Retina (tissue), 1 donor: ENCODE measurements at regions not wholly inside any gene's neighbourhood (a gene's known extent, or its start where the extent isn't known, plus 50 kb on each side); places are given as distances from the start of the nearest gene placed in this dataset.
A peak's percentile ranks its signal among the peaks of the same experiment; 100 is the strongest.
"Not testable (repeated sequence)": the region's sequence is repeated elsewhere in the genome, so short reads cannot be mapped to it uniquely, and the experiment has no call there.

Experiments
- DNase-seq: peaks from one replicate; pipeline ENCODE4 v3.0.0-alpha.2; 2016

DNA sequence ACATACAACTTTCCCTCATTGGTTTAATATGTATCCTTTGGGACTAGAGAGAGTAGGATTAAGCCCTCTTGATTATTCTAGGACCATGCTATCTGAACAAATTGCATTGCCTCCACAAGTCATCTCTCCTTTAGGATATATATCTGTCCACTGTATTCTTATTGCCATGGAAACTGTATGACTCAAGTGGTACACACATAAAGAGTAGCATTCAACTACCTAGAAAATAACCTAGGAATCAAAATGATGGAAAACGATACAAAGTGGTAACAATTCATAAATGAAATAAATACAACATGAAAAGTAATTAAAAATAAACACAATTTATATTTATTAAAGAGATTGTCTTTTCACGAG is 212.1 kb upstream of the P2RY1 start:
- DNase-seq: no peak

DNA sequence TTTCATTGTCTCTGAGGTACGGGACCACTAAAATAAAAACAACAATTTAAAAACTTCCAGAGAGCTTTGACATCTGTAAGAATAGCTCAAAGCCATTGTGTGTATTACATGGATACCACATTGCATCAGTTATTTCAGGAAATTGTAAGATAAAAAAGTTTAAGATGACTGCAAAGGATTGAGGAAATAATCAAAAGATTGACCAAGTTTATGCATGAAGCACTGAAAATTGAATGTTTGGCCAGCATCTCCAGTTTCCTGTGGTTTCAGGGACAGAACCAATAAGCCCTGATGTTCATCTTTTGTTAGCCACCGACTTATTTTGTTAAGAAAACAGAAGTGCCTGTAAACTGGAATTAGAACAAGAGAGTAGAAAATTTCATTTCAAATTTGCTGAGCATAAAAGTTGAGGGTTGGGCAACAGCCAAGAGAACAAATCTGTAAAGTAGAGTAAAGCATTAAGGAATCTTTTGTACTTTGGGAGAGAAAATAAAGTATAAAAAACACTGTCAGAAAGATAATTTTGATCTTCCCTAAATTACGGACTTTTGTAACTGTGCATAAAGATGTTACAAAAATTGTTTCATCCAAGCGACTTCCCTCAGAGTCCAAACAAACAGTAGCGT is 211.5 kb upstream of the P2RY1 start:
- no peak for DNase-seq

DNA sequence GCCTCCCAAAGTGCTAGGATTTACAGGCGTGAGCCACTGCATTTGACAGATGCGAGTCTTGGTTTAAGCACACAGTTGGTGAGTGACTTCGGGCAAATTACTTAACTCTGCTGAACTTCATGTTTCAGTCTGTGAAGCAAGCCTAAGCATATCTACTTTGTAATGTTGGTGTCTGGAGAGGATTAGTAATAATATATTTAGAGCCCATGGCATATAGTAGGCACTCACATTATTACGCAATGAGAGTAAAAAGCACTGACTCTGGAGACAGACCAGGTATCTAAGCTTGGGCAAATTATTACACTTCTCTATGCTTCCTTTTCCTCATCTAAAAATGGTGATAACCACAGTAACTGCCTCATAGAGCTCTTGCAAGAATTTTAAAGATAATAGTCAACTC is 208.7 kb upstream of the P2RY1 start:
- no peak for DNase-seq

DNA sequence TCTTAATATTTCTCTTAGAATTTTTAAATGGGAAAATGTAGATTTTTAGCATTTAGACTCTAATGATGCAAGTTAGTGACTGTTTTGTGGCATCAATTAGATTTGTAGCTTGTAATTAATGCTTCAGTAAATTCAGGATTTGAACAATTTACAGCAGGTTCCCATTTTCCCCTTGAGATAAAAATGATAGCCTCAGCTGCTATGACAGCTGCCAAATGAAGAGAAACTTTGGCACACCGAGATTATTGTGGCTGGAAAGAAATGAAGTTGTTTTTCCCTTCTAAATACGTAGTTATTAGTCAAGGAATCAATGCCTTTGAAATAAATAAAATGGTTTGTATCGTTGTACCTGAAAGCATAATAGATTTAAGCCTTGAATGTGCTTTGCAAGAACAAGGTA is 206.4 kb upstream of the P2RY1 start:
- DNase-seq: no peak

DNA sequence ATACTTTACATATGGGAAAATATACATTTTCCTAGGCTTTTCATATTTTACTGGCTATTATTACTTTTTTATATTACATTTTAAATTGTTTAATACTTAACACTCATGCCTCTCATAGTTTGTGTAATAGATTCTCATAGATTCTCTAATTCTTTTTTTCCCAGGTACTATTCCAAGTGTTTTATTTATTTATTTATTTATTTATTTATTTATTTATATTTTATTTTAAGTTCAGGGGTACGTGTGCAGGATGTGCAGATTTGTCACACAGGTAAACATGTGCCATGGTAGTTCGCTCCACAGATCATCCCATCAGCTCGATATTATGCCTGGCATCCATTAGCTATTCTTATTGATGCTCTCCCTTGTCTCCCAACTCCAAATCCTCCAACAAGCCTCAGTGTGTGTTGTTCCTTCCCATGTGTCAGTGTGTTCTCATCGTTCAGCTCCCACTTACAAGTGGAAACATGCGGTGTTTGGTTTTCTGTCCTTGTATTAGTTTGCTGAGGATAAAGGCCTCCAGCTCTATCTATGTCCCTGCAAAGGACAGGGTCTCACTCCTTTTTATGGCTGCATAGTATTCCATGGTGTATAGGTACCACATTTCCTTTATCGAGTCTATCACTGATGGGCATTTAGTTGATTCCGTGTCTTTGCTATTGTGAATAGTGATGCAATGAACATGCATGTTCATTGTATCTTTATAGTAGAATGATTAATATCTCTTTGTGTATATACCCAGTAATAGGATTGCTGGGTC is 205.4 kb upstream of the P2RY1 start:
- DNase-seq: no peak

DNA sequence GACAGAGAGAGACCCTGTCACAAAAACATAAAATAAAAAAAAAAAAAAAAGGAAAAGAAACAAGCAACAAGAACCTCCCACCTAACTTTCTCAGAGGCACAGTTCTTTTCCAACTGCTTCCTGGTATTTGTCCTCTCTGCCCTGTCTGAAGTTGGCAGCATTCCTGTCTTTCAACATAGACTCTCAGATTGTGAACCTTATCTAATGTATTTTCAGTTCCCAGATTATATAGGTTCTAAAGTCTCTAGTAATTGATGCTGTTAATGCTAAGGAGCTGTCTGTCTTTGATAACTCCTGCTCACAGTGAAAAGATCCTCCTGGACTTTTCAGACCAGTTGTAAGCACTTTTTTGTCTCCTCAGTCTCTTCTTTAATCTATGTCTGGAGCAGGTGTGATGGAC is 199.5 kb upstream of the P2RY1 start:
- no peak for DNase-seq

DNA sequence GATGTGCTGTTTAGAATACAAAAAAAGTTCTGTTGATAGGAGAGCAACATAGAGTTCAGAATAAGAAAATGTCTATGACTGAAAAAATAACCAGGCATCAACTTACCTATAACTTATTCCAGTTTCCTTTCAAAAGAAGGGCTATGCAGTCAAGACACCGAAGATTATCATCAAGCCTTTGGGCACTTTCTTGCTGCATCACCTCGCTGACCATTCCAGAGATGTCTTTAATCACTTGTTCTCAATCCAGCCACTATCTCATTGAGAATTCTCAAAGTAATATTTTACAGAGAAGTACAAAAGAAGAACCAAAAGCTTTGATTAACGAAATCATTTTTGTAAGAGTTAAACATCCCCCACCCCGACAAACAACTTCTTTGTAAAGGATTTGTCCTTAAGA is 198.3 kb upstream of the P2RY1 start:
- DNase-seq: no peak

DNA sequence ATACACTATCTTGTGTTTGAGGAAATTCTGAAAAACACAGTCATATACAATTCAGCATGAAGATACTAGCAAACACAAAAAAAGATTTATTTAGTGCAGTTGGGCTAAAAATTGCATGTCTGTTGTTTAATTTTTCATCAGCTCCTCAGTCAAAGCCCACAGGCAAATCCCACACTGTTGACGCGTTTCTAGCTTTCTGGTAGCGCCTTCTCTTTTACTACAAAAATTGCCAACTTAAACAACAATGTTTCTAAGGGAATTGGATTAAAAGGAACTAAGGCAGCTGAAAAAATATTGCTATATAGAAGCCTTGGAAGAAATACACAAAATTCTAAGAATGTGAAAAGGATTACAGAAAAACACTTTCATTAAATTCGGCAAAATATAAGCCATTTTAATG is 196.7 kb upstream of the P2RY1 start:
- DNase-seq: no peak

DNA sequence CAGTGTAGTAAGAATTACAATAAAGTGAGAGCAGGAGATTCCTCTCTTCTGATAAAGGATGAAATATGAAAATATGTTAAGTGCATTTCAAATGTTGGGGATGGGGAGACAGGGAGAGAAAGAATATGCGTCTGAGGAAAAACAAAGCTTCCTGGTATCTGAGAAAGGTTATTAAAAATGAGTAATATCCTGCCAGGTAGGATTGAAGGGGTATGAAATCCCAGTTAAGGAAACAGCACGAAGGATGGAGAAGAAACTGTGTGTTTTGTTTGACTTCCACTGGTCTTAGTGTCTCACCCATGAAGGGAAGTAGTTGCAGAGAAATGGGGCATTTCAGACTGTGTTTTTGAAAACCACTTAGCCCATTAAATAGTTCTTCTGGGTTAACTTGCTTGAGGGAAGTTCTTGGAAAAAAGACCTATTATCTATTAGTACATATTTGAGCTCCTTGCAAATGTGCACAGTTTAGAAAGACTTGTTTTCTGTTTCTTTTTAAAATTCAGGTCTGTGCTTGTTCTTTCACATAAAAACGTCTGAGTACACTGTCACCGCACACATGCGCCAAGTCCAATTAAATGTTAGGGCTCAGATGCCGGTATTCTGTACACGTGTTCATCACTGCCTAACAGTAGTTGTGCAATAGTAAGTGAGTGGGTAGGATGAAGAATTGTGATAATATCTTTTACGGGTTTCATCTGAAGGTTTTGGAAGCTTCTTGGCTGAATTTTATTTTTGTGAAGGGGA is 196.1 kb upstream of the P2RY1 start:
- DNase-seq: no peak

DNA sequence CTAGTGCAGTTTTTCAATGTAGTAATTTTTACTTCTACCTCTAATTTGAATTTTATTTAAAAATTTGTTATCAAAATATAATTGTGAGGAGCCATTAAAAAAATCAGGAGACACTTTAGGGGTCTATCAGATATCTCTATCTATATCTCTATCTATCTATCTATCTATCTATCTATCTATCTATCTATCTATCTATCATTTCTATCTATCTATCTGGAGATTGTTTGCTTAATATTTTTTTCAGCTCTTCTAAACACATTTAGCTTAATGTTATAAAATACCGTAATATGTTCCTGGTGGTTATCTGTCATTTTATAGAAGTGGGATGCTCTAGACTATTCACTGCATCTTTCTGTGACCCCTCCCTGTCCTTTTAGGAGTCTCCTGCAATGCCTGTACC is 193.7 kb upstream of the P2RY1 start:
- no peak for DNase-seq

DNA sequence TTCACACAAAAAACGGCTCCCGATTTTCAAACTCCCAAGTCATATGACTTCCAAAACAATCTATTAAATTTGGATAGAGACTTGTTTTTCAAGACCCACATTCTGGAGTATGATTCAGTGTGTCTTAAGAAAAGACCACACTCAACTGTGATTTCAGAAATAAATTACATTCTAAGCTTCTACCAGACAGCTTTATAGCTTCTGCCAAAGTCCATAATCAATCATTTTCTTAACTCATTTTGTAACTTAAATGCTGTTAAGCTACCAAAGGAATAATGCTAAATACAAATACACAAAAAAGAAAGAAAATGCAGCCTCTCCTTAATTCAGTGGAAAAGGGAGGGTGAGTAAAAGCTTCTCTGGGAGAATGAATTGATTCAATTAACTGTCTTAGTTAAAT is 192.3 kb upstream of the P2RY1 start:
- no peak for DNase-seq

DNA sequence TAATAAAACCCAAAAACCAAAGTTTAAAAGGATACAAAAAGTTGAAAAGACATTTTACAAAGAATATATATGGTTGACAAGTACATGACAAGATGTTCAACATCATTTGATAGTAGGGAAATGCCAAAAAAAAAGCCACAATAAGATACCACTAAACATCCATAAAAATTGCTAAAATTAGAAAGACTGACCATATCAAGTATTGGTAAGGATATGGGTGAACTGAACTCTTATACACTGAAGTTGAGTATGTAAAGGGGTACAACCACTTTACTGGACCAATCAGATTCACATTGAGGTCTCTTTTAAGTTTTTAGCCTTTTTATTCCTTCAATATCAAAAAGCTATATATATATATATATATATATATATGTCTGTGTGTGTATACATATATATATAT is 190.5 kb upstream of the P2RY1 start:
- DNase-seq: no peak

DNA sequence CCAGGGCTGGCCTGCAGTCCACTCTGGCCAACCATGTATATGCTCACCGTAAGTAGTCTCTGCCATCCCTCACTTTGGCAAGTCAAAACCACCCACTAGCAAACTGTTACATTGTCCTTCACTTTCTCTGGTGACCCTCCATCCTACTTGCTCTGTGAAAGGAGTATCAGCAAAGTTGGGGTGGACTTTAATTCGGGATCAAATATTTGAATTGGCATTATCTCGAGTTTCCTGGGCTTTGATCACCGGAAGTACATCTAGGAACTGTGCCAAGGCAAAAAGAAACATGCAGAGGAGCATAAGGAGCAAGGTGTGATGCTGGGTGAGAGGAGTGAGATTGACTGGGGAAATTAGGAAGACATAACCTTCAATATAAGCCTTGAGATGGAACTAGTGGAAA is 188.9 kb upstream of the P2RY1 start:
- DNase-seq: no peak

DNA sequence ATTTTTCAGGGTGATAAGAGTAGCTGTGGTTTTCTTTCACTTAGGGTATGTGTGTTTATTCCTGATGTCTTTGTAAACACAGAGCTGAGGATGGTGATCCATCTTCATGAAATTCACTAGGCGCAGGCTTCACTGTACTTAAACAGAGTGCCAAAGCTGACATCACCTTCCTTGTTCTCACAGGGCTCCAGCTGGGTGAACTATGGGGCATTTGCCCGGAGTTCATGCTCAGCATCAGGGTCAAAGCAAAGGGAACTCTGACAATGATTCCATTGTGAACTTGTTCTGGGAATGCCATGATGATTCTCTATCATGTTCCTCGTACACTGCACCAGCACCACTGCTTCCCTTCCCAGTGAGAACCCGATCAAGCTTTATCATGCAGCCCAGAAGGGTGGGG is 184.8 kb upstream of the P2RY1 start:
- peak; percentile 61 for DNase-seq

DNA sequence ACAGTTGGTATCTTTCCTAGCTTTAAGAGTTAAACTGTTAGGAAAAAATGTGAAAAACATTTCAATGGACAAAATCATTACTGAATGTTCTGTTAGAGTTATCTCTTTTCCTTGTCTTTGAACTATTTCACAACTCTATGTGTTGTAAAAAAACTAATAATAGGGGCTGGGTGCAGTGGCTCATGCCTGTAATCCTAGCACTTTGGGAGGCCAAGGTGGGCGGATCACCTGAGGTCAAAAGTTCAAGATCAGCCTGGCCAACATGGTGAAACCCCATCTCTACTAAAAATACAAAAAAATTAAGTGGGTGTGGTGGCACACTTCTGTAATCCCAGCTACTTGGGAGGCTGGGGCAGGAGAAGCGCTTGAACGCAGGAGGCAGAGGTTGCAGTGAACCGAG is 184.0 kb upstream of the P2RY1 start:
- DNase-seq: not testable (repeated sequence)

DNA sequence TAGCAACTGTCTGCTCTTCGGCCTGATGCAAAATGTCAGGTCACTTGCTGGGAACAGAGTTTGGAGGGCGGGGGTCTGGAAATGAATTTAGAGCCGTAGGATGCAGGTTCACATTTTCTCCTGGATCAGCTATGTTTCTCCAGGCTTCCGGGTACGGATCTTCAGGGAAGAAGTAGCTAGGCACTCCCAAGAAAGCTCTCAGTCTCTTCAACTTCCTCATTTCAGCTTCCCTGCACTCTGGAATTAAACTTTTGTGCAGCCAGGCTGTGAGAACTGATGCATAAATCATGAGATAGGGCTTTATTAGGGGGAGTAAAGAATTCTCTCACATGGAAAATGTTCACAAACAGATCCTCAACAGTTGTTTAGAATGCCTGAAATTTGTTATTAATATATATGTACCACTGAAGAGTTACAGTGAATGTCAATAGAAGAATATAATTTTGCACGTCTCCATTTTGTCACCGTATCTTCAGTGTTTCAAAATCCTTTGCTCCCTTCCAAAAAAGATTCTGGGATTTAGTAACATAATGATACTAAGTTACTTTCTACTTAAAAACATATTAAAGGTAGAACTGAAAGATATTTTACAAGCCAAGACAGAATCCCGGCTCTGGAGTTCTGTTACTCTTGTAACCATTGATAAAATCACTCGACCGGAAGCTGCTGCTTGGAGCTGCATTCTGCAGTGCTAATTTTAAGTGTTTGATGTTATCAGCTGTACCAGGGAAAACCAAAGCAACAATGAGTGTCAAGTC is 178.5 kb upstream of the P2RY1 start:
- peak; percentile 59 for DNase-seq

DNA sequence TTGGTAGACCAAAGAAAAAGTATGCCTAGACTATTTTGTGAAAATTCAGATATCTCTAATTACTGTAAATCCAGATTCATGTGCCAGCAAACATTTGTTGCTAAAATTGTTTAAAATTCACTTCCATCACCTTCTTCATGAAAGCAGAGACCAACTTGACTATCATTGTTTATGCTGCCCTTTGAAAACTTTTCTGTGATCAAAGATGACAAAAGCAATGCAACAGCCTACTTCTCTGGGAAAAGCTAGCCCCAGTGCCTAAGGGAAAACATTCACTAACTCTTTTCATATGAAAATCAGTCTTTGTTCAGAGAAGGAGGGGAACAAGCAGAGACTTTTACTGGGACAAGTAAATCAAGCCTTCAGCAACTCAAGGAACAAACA is 178.0 kb upstream of the P2RY1 start:
- no peak for DNase-seq

DNA sequence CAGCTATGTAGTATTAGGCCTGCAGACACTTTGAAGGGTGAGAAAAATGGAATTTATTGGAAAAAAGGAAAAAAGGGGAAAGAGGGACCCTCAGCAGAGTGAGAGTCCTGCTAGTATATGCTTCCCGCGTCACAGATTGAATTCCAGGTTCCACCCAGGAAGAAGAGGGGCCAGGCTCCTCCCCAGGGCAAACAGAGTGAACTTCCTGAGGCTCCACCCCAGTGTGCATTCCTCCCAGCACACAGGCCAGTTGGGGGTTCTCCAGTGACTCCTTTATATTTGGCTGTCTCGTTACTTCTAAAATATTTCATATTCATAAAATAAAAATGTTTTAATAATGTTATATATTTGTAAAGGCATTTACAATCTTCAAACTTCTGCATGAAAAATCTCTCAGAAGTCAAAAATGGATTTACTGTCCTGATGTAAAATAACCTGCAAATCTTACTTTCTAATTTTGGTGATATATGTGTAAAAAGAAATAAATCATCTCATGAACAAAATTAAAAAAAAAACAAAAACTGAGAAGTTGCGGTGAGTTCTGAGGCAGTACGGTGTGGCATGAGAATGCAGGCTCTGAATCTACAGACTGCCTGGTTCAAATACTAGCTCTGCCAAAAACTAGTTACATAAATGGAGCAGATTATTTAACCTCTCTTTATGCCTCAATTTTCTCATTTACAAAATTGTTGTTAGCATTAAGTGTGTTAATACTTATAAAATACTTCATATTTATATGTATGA is 175.8 kb upstream of the P2RY1 start:
- DNase-seq: no peak

DNA sequence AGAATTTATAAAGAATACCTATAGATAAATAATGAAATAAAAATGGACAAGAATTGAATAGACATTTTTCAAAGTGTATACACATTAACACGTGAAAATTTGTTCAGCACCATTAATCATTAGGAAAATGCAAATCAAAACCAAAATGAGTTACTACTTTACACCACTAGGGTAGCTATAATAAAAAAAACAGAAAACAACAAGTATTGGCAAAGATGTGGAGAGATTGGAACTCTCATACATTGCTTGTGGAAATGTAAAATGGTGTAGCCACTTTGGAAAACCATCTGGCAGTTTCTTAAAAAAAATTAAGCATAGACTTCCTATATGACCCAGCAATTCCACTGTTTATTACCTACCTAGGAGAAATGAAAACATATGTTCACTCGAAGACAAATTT is 172.8 kb upstream of the P2RY1 start:
- no peak for DNase-seq

DNA sequence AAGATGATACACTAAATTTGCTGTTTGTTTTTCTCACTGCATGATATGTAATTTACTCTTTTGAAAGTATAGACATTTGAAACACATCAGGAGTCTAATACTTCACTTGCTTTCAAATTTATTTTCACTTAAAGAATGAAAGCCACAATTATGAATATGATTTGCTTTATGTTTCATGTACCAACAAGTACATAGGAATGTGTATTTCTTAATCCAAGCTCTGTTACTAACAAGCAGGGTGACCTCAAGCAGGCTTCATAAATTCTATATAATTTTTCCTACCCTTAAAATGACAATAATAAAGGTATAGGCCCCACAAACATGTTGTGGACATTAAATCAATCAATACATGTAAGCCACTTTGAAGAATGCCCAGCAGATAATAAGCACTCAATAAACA is 170.2 kb upstream of the P2RY1 start:
- DNase-seq: no peak

DNA sequence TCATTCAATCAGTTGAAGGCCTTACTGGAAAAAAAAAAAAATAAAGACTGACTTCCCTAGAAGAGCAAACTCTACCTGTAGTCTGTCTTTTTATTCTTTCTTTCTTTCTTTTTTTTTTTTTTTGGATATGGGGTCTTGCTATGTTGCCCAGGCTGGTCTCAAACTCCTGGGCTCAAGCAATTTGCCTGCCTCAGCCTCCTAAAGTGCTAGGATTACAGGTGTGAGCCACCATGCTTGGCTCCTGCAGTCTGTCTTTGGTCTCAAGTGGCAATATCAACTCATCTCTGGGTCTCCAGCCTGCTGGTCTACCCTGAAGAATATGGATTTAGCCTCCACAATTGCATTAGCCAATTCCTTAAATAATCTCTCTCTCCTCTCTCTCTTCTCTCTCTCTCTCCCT is 167.7 kb upstream of the P2RY1 start:
- DNase-seq: no peak

DNA sequence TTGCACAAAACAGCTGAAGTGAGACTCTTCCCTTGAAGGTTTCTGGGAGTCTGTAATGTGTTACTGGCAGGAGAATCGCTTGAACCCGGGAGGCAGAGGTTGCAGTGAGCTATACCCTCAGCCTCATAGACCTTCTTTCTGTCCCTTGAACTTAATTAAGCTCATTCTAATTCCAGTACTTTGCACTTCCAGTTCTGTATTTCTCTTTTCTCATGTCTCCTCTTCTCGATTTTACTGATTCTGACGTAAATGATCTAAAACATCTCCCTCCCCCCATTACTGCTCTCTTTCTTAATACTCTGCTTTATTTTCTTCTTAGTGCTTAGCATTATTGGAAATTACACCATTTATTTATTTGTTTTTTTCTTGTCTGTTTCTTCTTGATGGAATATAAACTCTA is 165.4 kb upstream of the P2RY1 start:
- no peak for DNase-seq
